ENCODE measurements at regions not wholly inside any gene's neighbourhood (a gene's known extent, or its start where the extent isn't known, plus 50 kb on each side); places are given as distances from the start of the nearest gene placed in this dataset.

DNA sequence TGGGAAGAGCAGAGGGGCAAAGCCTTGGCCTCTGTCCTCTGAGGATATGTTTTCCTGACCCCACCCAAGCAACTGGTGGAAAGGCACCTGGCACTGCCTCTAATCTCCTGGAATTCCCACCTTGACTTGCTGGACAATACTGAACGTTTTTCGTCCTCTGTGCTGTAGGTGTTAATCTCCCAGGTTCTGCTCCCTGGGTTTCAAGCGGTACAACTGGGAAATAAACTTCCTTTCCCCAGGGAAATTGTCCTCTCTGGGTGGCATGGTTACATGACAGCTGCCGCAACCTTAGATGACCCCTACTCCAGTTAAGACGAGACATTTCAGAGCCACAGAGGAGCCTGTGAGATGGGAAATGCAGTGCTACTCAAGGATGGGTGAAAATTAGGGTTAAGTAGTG, 57.3 kb upstream of the BCAR3 start:
- TF ChIP-seq CTCF (IDR thresholded peaks at IDR 0.05) (no peak), POLR2A (IDR thresholded peaks at IDR 0.05) (no peak), EP300 (IDR thresholded peaks at IDR 0.05) (no peak), POLR2AphosphoS5 (IDR thresholded peaks at IDR 0.05) (no peak)

Measured in sigmoid colon (tissue), 4 donors.